Activated CD4-positive, alpha-beta T cell treated with anti-CD3 and anti-CD28 coated beads for 36 hours (primary cell): ENCODE measurements at regions not wholly inside any gene's neighbourhood (a gene's known extent, or its start where the extent isn't known, plus 50 kb on each side); places are given as distances from the start of the nearest gene placed in this dataset.

Experiments
- ATAC-seq: fragments of 200-7000 bp; cut with Tn5 transposase; one replicate; pipeline ENCODE4 v1.10.0; 2021; ENCODE audit warnings: mild to moderate bottlenecking, moderate library complexity
- CTCF ChIA-PET: fragments of 350-600 bp; sonication (Branson Sonifier 250); formaldehyde crosslinking; loops from one replicate; lab custom pipeline; 2021; ENCODE audit warnings: antibody characterized with exemption; lab: Charles Lee
- POLR2A ChIA-PET: fragments of 350-600 bp; sonication (Branson Sonifier 250); formaldehyde crosslinking; loops from one replicate; lab custom pipeline; 2021; ENCODE audit warnings: antibody characterized with exemption, inconsistent platforms; lab: Charles Lee
- DNase-seq: peaks from one replicate; pipeline ENCODE4 v3.0.0-alpha.2; 2020
- H3K27ac Mint-ChIP-seq: one replicate; pipeline ENCODE4 v1.8.0; 2021; ENCODE audit warnings: mixed read lengths
- H3K27me3 Mint-ChIP-seq: one replicate; pipeline ENCODE4 v1.8.0; 2021; ENCODE audit warnings: mixed read lengths
- H3K36me3 Mint-ChIP-seq: one replicate; pipeline ENCODE4 v1.8.0; 2021; ENCODE audit warnings: low read depth, mixed read lengths
- H3K4me1 Mint-ChIP-seq: one replicate; pipeline ENCODE4 v1.8.0; 2021; ENCODE audit warnings: mixed read lengths
- H3K4me3 Mint-ChIP-seq: one replicate; pipeline ENCODE4 v1.8.0; 2021; ENCODE audit warnings: mild to moderate bottlenecking, moderate library complexity, mixed read lengths
- H3K9me3 Mint-ChIP-seq: one replicate; pipeline ENCODE4 v1.8.0; 2021; ENCODE audit warnings: low read depth, mixed read lengths
- intact Hi-C, 2 experiments: fragments of 100-400 bp; cut with DNase I in 1 of 2; cut with micrococcal nuclease in 1 of 2; formaldehyde crosslinking; loops; one replicate each; pipeline versions ENCODE4 v1.14.2 to v1.15.1; 2022 to 2024; cut with DNase I, micrococcal nuclease

DNA sequence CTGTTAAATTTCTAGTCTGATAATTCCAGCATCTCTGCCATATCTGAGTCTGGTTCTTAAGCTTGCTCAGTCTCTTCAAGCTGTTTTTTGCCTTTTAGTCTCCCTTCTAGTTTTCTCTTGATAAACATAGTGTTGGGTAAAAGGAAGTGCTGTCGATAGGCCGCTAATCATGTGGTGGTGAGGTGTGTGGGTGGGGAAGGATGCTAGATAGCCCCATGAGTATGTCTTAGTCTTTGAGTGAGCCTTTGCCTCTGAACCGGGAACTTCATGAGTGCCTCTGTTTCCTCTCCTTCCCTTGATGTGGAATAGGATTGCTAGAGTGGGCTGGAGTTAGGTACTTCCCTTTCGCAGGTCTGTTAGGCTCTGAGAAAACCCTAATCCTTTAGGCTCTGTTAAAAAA, 441.8 kb downstream of the INHBA start:
- intact Hi-C loops = no loop called here
- H3K4me1 Mint-ChIP-seq = no peaks in the 10 kb centered on the region
- CTCF ChIA-PET = no interaction called here
- no peaks in the 10 kb centered on the region for H3K9me3 Mint-ChIP-seq
- ATAC-seq = no peak
- POLR2A ChIA-PET = no interaction called here
- no peaks in the 10 kb centered on the region for H3K27me3 Mint-ChIP-seq
- no peak overlapping the region for H3K27ac Mint-ChIP-seq
- DNase-seq = no peak
- no peak overlapping the region for H3K4me3 Mint-ChIP-seq
- no peaks in the 10 kb centered on the region for H3K36me3 Mint-ChIP-seq

DNA sequence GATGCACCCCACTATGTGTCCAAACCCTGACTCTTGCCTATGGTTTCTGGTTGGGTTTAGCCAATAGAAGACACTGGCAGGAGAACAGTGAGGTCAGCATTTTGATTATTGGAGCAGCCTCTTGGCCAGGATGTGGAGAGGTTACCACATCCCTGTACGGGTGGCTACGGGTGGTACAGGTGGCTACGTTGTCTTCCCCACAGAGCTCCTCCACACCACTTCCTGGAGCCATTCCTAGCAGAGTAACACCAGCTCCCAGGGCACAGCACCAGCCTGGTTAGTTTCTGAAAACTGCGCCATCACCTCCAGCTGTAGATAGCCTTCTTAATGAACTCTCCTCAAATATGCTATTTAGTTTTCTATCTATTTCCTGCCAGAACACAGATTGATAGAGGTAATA, 445.2 kb downstream of the INHBA start:
- Mint-ChIP-seq H3K4me1 (no peaks in the 10 kb centered on the region), H3K9me3 (no peaks in the 10 kb centered on the region), H3K36me3 (no peaks in the 10 kb centered on the region), H3K4me3 (no peak overlapping the region), H3K27me3 (no peaks in the 10 kb centered on the region), H3K27ac (no peak overlapping the region)
- ATAC-seq = no peak
- CTCF ChIA-PET = interaction anchor here (1.0 kb wide), 1 partner anchor 9 kb away, joined by 3 read pairs; no protein-coding TSS in a partner anchor
- POLR2A ChIA-PET = no interaction called here
- intact Hi-C loops = no loop called here
- DNase-seq = no peak

DNA sequence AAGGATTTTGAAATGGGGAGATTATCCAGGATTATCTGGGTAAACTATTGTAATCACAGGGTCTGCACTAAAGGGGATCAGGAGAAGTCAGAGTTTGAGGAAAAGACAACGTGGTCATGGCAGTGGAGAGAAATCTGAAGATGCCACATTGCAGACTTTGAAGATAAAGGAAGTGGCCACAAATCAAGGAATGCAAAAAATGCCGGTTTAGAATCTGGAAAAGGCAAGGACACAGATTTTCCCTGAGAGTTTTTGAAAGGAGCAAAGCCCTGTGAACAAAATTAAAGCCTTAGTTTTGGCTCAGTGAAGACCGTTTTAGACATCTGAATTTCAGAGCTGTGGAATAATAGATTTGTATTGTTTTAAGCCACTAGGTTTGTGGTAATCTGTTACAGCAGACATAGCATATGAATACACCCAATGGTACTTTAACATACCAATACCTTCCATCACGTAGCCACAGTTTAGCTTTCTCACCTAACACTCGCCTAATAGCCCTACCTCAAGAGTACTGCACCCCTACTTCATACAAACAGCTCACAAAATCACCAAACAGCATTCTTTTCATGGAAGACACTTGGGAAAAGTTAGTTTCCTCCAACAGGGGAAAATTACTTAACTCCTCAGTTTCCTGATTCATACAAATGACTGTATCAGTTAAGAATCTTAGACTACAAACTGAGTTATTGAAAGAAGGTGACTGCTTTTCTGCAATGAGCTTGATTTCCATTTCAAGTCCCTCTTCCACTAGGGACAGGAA, 446.5 kb downstream of the INHBA start:
- ATAC-seq (no peak), DNase-seq (no peak)
- ChIA-PET POLR2A (no interaction called here), CTCF (interaction anchor here (1.0 kb wide), 1 partner anchor 10 kb away, joined by 3 read pairs; no protein-coding TSS in a partner anchor)
- no peaks in the 10 kb centered on the region for H3K27me3 Mint-ChIP-seq
- H3K36me3 Mint-ChIP-seq = no peaks in the 10 kb centered on the region
- H3K4me3 Mint-ChIP-seq = no peak overlapping the region
- intact Hi-C loops = no loop called here
- no peaks in the 10 kb centered on the region for H3K9me3 Mint-ChIP-seq
- H3K27ac Mint-ChIP-seq = no peak overlapping the region
- no peaks in the 10 kb centered on the region for H3K4me1 Mint-ChIP-seq

DNA sequence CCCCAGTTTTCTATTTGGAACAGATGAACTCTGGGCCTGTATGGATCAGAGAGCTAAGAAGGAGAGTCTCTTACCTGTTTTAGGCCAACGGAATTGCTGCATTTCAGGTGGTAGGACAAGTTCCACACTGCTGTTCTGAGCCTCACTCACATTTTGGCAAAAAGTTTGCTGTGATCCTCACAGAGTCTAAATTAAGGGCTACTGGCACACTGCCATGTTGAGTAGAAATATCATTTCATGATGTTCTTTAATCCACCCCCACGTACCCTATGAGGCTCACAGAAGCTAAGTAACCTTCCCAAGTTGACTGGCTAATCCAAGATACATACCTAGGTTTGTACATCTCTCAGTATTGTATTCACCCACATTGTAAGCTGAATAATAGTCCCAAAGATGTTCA, 447.2 kb downstream of the INHBA start:
- POLR2A ChIA-PET = no interaction called here
- no peak for DNase-seq
- ATAC-seq = no peak
- no peaks in the 10 kb centered on the region for H3K27me3 Mint-ChIP-seq
- intact Hi-C loops = no loop called here
- CTCF ChIA-PET = interaction anchor here (0.6 kb wide), 1 partner anchor 532 kb away, joined by 3 read pairs; no protein-coding TSS in a partner anchor
- no peaks in the 10 kb centered on the region for H3K4me1 Mint-ChIP-seq
- no peak overlapping the region for H3K27ac Mint-ChIP-seq
- no peak overlapping the region for H3K4me3 Mint-ChIP-seq
- H3K36me3 Mint-ChIP-seq = no peaks in the 10 kb centered on the region
- H3K9me3 Mint-ChIP-seq = peaks cover 2% of the 10 kb centered on the region

DNA sequence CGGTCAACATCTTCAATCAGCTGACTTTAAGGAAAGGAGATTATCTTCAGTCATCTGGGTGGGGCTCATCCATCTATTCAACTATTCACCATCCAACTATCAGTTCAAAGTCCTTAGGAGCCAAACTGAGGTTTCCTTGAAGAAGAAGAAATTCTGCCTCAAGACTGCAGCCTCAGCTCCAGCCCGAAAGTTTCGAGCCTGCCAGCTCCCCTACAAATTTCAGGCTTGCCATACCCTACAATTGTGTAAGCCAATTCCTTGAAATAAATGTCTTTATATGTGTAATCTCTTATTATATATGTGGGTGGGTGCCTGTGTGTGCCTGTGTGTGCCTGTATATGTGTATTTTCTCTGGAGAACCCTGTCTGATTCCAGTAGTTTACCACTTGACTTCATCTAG, 447.8 kb downstream of the INHBA start:
- Mint-ChIP-seq H3K36me3 (no peaks in the 10 kb centered on the region), H3K4me1 (no peaks in the 10 kb centered on the region), H3K27me3 (no peaks in the 10 kb centered on the region), H3K9me3 (peaks cover 3% of the 10 kb centered on the region), H3K27ac (no peak overlapping the region), H3K4me3 (no peak overlapping the region)
- intact Hi-C loops = no loop called here
- POLR2A ChIA-PET = no interaction called here
- ATAC-seq = no peak
- DNase-seq = no peak
- CTCF ChIA-PET = interaction anchor here (0.6 kb wide), 1 partner anchor 532 kb away, joined by 3 read pairs; no protein-coding TSS in a partner anchor

DNA sequence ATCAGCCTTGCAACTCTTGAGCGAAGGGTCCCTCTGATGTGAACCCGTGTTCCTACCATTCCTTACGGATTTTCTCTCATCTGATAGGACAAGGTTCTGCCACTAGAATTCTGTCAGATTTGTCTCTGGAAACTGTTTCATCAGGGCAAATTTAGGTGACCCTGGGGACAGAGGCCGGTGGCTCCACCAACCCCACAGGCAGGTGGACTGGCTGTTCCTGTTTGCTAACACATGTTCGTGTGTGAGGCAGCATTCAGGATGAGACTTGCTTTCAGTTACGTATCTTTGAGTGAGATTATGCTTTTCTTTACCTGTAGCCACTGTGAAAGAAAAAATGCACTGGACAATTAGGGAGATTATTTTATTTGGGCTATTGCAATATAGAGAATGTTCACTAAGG, 449.9 kb downstream of the INHBA start:
- intact Hi-C loops = no loop called here
- H3K36me3 Mint-ChIP-seq = no peaks in the 10 kb centered on the region
- H3K4me1 Mint-ChIP-seq = no peaks in the 10 kb centered on the region
- POLR2A ChIA-PET = no interaction called here
- H3K27me3 Mint-ChIP-seq = no peaks in the 10 kb centered on the region
- ATAC-seq = no peak
- DNase-seq = no peak
- no peak overlapping the region for H3K27ac Mint-ChIP-seq
- CTCF ChIA-PET = no interaction called here
- peaks cover 5% of the 10 kb centered on the region for H3K9me3 Mint-ChIP-seq
- H3K4me3 Mint-ChIP-seq = no peak overlapping the region

DNA sequence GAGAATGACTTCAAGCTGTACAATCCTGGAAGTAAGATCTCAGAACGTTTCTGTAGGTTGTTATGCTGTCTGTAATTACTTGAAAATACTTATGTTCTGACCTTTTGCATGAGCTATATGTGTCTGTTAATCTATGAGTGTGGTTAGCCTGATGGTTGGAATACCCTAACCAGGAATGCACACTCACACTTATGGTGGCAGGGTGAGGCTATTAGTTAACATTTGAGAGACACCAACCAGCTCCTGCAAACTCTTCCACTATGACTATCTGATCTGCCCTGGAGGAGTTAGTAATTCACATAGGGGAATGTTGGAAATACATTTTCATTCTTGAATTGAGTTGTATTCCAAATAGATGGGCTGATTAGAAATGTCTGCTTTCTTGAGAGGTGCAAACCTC, 450.3 kb downstream of the INHBA start:
- no peak overlapping the region for H3K27ac Mint-ChIP-seq
- no peak for DNase-seq
- POLR2A ChIA-PET = no interaction called here
- no peak overlapping the region for H3K4me3 Mint-ChIP-seq
- intact Hi-C loops = no loop called here
- CTCF ChIA-PET = no interaction called here
- H3K36me3 Mint-ChIP-seq = no peaks in the 10 kb centered on the region
- H3K4me1 Mint-ChIP-seq = no peaks in the 10 kb centered on the region
- H3K9me3 Mint-ChIP-seq = peaks cover 5% of the 10 kb centered on the region
- no peaks in the 10 kb centered on the region for H3K27me3 Mint-ChIP-seq
- ATAC-seq = no peak

DNA sequence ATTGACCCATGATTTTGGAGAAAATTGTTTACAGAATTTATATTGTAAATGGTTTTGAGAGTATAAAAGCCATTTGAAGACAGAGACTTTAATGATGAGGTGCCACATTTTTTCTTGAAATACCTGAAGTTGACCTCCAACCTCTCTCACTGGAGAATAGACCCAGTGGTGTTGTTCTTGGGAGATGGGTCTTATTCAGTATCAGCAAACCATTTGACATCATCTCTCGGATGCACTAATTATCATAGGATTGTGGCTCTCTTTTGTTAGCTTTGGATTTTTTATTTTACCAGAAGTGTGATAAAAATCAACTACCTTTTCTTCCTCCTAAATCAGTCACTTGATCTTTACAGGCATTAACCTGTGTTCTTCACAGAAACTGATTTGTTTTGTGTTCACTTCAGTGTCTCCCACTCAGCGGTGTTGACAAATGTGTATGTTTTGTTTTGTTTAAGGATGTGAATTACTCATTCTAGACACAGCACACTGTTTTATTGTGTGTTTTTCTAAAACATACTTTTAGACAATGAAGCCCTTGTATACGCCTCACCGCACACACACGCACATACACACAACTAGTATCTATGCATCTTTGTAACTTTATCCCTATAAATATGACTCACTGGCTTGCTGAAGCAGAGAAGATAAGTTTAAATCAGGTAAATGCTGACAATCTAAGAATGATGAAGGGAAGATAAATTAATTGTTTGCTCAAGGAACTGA, 455.6 kb downstream of the INHBA start:
- Mint-ChIP-seq H3K4me3 (no peak overlapping the region), H3K9me3 (peaks cover 5% of the 10 kb centered on the region), H3K27ac (no peak overlapping the region), H3K4me1 (no peaks in the 10 kb centered on the region), H3K36me3 (no peaks in the 10 kb centered on the region), H3K27me3 (no peaks in the 10 kb centered on the region)
- no peak for ATAC-seq
- no peak for DNase-seq
- intact Hi-C loops = no loop called here
- ChIA-PET CTCF (interaction anchor here (0.7 kb wide), 1 partner anchor 54 kb away, joined by 4 read pairs; no protein-coding TSS in a partner anchor), POLR2A (no interaction called here)

DNA sequence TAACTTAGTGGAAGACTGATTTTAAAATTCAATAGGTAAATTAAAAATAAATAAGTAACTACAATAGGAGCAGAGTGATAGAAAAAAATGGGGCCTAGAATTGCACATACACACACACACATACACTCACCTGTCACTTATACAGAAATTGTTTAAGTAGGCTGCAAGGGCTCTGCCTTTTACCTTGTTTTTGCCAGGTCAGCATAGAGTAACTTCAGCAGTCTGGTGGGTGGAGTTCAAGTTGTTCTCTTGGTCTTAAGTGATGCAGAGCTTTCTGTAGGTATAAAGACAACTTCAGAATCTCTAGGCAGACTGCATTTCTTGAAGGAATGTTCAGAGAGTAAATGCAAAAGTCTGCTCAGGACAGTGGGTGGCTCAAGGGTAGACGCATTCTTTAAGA, 457.0 kb downstream of the INHBA start:
- Mint-ChIP-seq H3K36me3 (no peaks in the 10 kb centered on the region), H3K4me1 (no peaks in the 10 kb centered on the region), H3K9me3 (peaks cover 5% of the 10 kb centered on the region), H3K4me3 (no peak overlapping the region), H3K27ac (no peak overlapping the region), H3K27me3 (no peaks in the 10 kb centered on the region)
- POLR2A ChIA-PET = no interaction called here
- no peak for ATAC-seq
- intact Hi-C loops = no loop called here
- DNase-seq = no peak
- CTCF ChIA-PET = no interaction called here

DNA sequence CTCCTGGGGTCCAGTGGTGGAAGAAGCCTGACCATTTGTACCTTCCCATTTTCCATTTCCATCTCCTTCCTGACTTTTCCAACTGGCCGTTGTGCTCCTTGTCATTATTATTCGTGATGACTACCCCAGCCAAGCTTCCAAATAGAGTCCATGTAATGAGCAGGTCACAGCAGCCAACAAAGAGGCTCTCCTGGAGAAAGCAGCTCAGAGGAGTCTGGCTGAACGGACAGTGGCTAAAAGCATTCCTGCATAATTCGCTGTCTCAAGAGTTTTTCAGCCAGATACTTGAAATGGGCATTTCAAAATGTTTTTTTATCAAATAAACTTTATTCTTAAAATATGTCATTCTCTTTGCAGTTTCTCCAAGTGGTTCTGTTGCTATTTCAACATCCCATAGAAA, 458.6 kb downstream of the INHBA start:
- Mint-ChIP-seq H3K9me3 (peaks cover 4% of the 10 kb centered on the region), H3K36me3 (no peaks in the 10 kb centered on the region), H3K27ac (no peak overlapping the region), H3K27me3 (no peaks in the 10 kb centered on the region), H3K4me3 (no peak overlapping the region), H3K4me1 (no peaks in the 10 kb centered on the region)
- ATAC-seq (no peak), DNase-seq (no peak)
- CTCF ChIA-PET = interaction anchor here (0.8 kb wide), 1 partner anchor 14 kb away, joined by 3 read pairs; no protein-coding TSS in a partner anchor
- intact Hi-C loops = no loop called here
- POLR2A ChIA-PET = no interaction called here

DNA sequence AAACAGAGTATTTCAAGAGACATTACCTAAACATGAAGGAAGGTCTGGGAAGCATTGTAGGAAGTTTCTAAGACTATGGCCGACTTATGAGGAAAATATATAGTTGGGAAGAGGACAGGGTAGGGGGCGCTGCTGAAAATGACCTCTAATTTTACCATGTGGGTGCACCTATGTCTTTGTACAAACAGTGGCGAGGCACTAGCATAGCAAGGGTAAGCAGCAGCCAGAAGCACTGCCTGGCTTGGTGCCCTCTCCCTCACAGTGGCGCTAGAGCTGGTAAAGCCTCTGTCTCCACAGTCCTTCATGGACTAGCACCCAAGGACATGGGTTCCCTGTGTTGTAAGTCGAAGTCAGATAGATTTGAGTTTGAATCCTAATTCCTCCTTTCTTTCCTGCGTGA, 461.2 kb downstream of the INHBA start:
- no peak overlapping the region for H3K27ac Mint-ChIP-seq
- H3K36me3 Mint-ChIP-seq = no peaks in the 10 kb centered on the region
- H3K27me3 Mint-ChIP-seq = no peaks in the 10 kb centered on the region
- ATAC-seq (no peak), DNase-seq (no peak)
- POLR2A ChIA-PET = no interaction called here
- intact Hi-C loops = no loop called here
- peaks cover 2% of the 10 kb centered on the region for H3K9me3 Mint-ChIP-seq
- CTCF ChIA-PET = no interaction called here
- H3K4me3 Mint-ChIP-seq = no peak overlapping the region
- H3K4me1 Mint-ChIP-seq = no peaks in the 10 kb centered on the region

DNA sequence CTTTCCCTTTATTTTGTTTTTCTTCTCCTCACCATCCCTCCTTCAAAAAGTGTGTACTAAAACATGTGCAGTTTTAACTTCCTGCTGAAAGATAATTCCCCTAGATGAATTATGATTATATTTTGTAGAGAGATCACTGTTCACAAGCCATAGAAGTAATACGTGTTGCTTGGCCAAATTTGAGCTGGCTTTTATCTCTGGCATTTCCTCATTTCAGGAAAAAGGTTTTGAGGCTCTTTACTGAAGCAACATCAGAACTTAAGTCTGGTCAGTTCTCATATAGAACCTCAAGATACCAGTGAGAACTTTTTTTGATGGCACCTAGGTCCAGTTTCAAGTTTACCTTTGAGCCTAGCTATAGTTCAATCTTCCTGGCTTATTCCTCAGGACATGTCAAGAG, 463.3 kb downstream of the INHBA start:
- Mint-ChIP-seq H3K27me3 (no peaks in the 10 kb centered on the region), H3K27ac (no peak overlapping the region), H3K36me3 (no peaks in the 10 kb centered on the region), H3K4me3 (no peak overlapping the region), H3K9me3 (peaks cover 2% of the 10 kb centered on the region), H3K4me1 (no peaks in the 10 kb centered on the region)
- DNase-seq (no peak), ATAC-seq (no peak)
- intact Hi-C loops = no loop called here
- POLR2A ChIA-PET = no interaction called here
- CTCF ChIA-PET = no interaction called here
